ENCODE measurements at regions not wholly inside any gene's neighbourhood (a gene's known extent, or its start where the extent isn't known, plus 50 kb on each side); places are given as distances from the start of the nearest gene placed in this dataset.

GRCh38 chr3:127369356-127369935, 81.6 kb upstream of the PRR20G start:
- no peaks in the 10 kb centered on the region for H3K9me2 ChIP-seq (ENCODE audit: insufficient read depth)
- peaks cover 6% of the 10 kb centered on the region; the same call in 1 of the 2 replicates for H3K27me3 ChIP-seq (ENCODE audit: insufficient read depth, low read length)
- ChIA-PET CTCF (no interaction called here), RAD21 (ENCODE audit: low non-redundant PET in 1 of 2, low total read pairs in 2 of 2, uncharacterized antibody in 2 of 2, unreplicated experiment in 2 of 2) (no interaction called here), POLR2A (no interaction called here)
- H3K79me2 ChIP-seq (ENCODE audit: insufficient read depth, low read length), result no peaks in the 10 kb centered on the region
- H4K20me1 ChIP-seq (ENCODE audit: insufficient read depth), result no peaks in the 10 kb centered on the region
- ATAC-seq, result no peak
- no peak overlapping the region for H3K27ac ChIP-seq (ENCODE audit: low read depth, low read length)
- no TSS peak for BruUV-seq (replicated peaks)
- H2AFZ ChIP-seq (ENCODE audit: low read depth, low read length, poor library complexity, severe bottlenecking), result no peak overlapping the region
- H3K4me3 ChIP-seq (replicated peaks in 1 of 2; ENCODE audit: low read depth in 1 of 2, low read length in 2 of 2), result no peak overlapping the region
- no peak for DNase-seq (ENCODE audit: low read depth, low spot score)
- TF ChIP-seq ZNF274 (IDR thresholded peaks at IDR 0.05; ENCODE audit: low read depth, low read length) (no peak), JUND (IDR thresholded peaks at IDR 0.05) (no peak), POLR2A (IDR thresholded peaks at IDR 0.05; ENCODE audit: borderline replicate concordance, extremely low read depth, insufficient read depth, insufficient read length) (no peak), RAD21 (IDR thresholded peaks at IDR 0.05; ENCODE audit: low read depth) (no peak), FOSL1 (IDR thresholded peaks at IDR 0.05; ENCODE audit: low read depth) (no peak), CEBPB (IDR thresholded peaks at IDR 0.05; ENCODE audit: low read depth) (no peak), ELF1 (IDR thresholded peaks at IDR 0.05; ENCODE audit: borderline replicate concordance, low read depth) (no peak), CTCF (IDR thresholded peaks at IDR 0.05 in 2 of 3, conservative IDR thresholded peaks at IDR 0.05 in 1 of 3; ENCODE audit: borderline replicate concordance in 1 of 3, insufficient read depth in 1 of 3, low read depth in 2 of 3, low read length in 2 of 3) (no peak), MAX (IDR thresholded peaks at IDR 0.05) (no peak), SP1 (IDR thresholded peaks at IDR 0.05; ENCODE audit: low read depth) (no peak), EZH2 (IDR thresholded peaks at IDR 0.05) (no peak)
- H3K9me3 ChIP-seq (ENCODE audit: control insufficient read depth in 1 of 2, insufficient read depth in 1 of 2, low read depth in 1 of 2, low read length in 2 of 2), result no peaks in the 10 kb centered on the region
- H3K4me1 ChIP-seq (ENCODE audit: control insufficient read depth in 1 of 2, insufficient read depth in 2 of 2, low read length in 2 of 2), result no peaks in the 10 kb centered on the region
- no peak overlapping the region for H3K9ac ChIP-seq (ENCODE audit: low read length)
- H3K36me3 ChIP-seq (ENCODE audit: control insufficient read depth in 1 of 2, insufficient read depth in 2 of 2, low read length in 2 of 2), result no peaks in the 10 kb centered on the region
- intact Hi-C loops (cut with micrococcal nuclease), result no loop called here
- H3K4me2 ChIP-seq (ENCODE audit: low read length), result no peak overlapping the region

Data from HCT116 (cell line).